HCT116 (cell line): ENCODE measurements at regions not wholly inside any gene's neighbourhood (a gene's known extent, or its start where the extent isn't known, plus 50 kb on each side); places are given as distances from the start of the nearest gene placed in this dataset.

ENCODE experiments used
- ATAC-seq: fragments of 200-7000 bp; cut with Tn5 transposase; 2 replicates; pipeline ENCODE4 v1.9.1; 2020; ENCODE audit warnings: mild to moderate bottlenecking, moderate library complexity
- BruUV-seq: library from RNA; stranded (reverse); fragments of 400-500 nt; replicated peaks from 2 replicates; lab custom pipeline; 2021; lab: Mats Ljungman, UMichigan
- CTCF ChIA-PET: fragments of 300-600 bp; sonication (Branson Sonifier 250); formaldehyde crosslinking; loops from one replicate; lab custom pipeline; 2021; ENCODE audit warnings: antibody characterized with exemption; lab: Charles Lee
- POLR2A ChIA-PET: fragments of 300-600, 350-600 bp; sonication (Branson Sonifier 250); formaldehyde crosslinking; loops from one replicate; lab custom pipeline; 2021; ENCODE audit warnings: antibody characterized with exemption; lab: Charles Lee
- RAD21 ChIA-PET, 2 experiments: fragments of 300-600 bp; sonication (Branson Sonifier 250); formaldehyde crosslinking; loops; one replicate each; lab custom pipeline; 2023; ENCODE audit warnings: low total read pairs in 2 of 2; ENCODE audit not compliant: uncharacterized antibody in 2 of 2, unreplicated experiment in 2 of 2, low non-redundant PET in 1 of 2; lab: Charles Lee
- DNase-seq: peaks from one replicate; pipeline ENCODE4 v3.0.0-alpha.2; 2010; ENCODE audit warnings: low read depth, low spot score
- H2AFZ ChIP-seq: fragments of 200-600 bp; shearing (Covaris generic), sonication (generic); 2 replicates; pipeline ENCODE4 v1.6.1; 2017; ENCODE audit warnings: low read depth, mixed run types, mixed read lengths, antibody characterized with exemption, low read length; ENCODE audit not compliant: poor library complexity, severe bottlenecking
- H3K27ac ChIP-seq: 2 replicates; pipeline ENCODE4 v1.5.1; 2012; ENCODE audit warnings: low read depth, low read length
- H3K27me3 ChIP-seq: fragments of 200-600 bp; sonication (generic); 2 replicates; pipeline ENCODE4 v1.6.1; 2016; ENCODE audit warnings: mixed run types, low read length, mixed read lengths; ENCODE audit not compliant: insufficient read depth
- H3K36me3 ChIP-seq, 2 experiments: fragments of 200-500 bp in 1 of 2; fragments of 200-600 bp in 1 of 2; sonication (Bioruptor generic) in 1 of 2; sonication (generic) in 1 of 2; 2 replicates each; pipeline versions ENCODE4 v1.5.1 to v1.6.1; 2014 to 2016; ENCODE audit warnings: low read length in 2 of 2, inconsistent platforms in 1 of 2, mixed read lengths in 1 of 2, mixed run types in 1 of 2; ENCODE audit not compliant: insufficient read depth in 2 of 2, control insufficient read depth in 1 of 2
- H3K4me1 ChIP-seq, 2 experiments: fragments of 200-600 bp in 1 of 2; sonication (generic) in 1 of 2; 2 replicates each; pipeline versions ENCODE4 v1.5.1 to v1.6.1; 2012 to 2017; ENCODE audit warnings: low read length in 2 of 2, inconsistent platforms in 1 of 2, mild to moderate bottlenecking in 1 of 2, mixed read lengths in 1 of 2, mixed run types in 1 of 2, moderate library complexity in 1 of 2; ENCODE audit not compliant: insufficient read depth in 2 of 2, control insufficient read depth in 1 of 2
- H3K4me2 ChIP-seq: fragments of 200-600 bp; sonication (generic); 2 replicates; pipeline ENCODE4 v1.6.1; 2017; ENCODE audit warnings: mixed run types, low read length, mixed read lengths
- H3K4me3 ChIP-seq, 2 experiments: fragments of 200-600 bp in 1 of 2; sonication (generic) in 1 of 2; replicated peaks in 1 of 2; 2 replicates each; pipeline ENCODE4 v1.5.1; 2011 to 2016; ENCODE audit warnings: low read length in 2 of 2, control low read depth in 1 of 2, low read depth in 1 of 2, mild to moderate bottlenecking in 1 of 2, mixed read lengths in 1 of 2, mixed run types in 1 of 2
- H3K79me2 ChIP-seq: fragments of 200-600 bp; sonication (generic); 2 replicates; pipeline ENCODE4 v1.6.1; 2017; ENCODE audit warnings: mild to moderate bottlenecking, mixed run types, low read length, moderate library complexity, mixed read lengths; ENCODE audit not compliant: insufficient read depth
- H3K9ac ChIP-seq: fragments of 200-600 bp; sonication (generic); 2 replicates; pipeline ENCODE4 v1.6.1; 2016; ENCODE audit warnings: low read length, mixed read lengths
- H3K9me2 ChIP-seq: fragments of 200-600 bp; sonication (generic), shearing (Covaris generic); 2 replicates; pipeline ENCODE4 v1.6.1; 2017; ENCODE audit warnings: mixed run types, mild to moderate bottlenecking, moderate library complexity; ENCODE audit not compliant: insufficient read depth
- H3K9me3 ChIP-seq, 2 experiments: fragments of 200-500 bp in 1 of 2; fragments of 200-600 bp in 1 of 2; sonication (Bioruptor generic) in 1 of 2; sonication (generic) in 1 of 2; 2 replicates each; pipeline ENCODE4 v1.6.1; 2014 to 2017; ENCODE audit warnings: low read length in 2 of 2, mixed read lengths in 2 of 2, inconsistent platforms in 1 of 2, low read depth in 1 of 2, mild to moderate bottlenecking in 1 of 2, mixed run types in 1 of 2, moderate library complexity in 1 of 2; ENCODE audit not compliant: control insufficient read depth in 1 of 2, insufficient read depth in 1 of 2
- H4K20me1 ChIP-seq: fragments of 200-600 bp; sonication (generic), shearing (Covaris generic); 2 replicates; pipeline ENCODE4 v1.6.1; 2017; ENCODE audit warnings: mixed run types, mild to moderate bottlenecking, moderate library complexity; ENCODE audit not compliant: insufficient read depth
- ATF3 ChIP-seq: IDR thresholded peaks from 2 replicates; pipeline ENCODE4 v1.6.1; 2012
- CBX3 ChIP-seq: IDR thresholded peaks from 2 replicates; pipeline ENCODE4 v1.6.1; 2012; ENCODE audit warnings: low read depth
- CEBPB ChIP-seq: IDR thresholded peaks from 2 replicates; pipeline ENCODE4 v1.6.1; 2012; ENCODE audit warnings: low read depth
- CTCF ChIP-seq, 3 experiments: fragments of 200-600 bp in 1 of 3; sonication (generic) in 1 of 3; IDR thresholded peaks in 2 of 3; conservative IDR thresholded peaks in 1 of 3; 2 replicates each; pipeline ENCODE4 v1.5.1; 2012 to 2017; ENCODE audit warnings: low read depth in 2 of 3, low read length in 2 of 3, antibody characterized with exemption in 1 of 3, borderline replicate concordance in 1 of 3, control low read depth in 1 of 3, mild to moderate bottlenecking in 1 of 3, mixed read lengths in 1 of 3, mixed run types in 1 of 3, moderate library complexity in 1 of 3; ENCODE audit not compliant: insufficient read depth in 1 of 3
- EGR1 ChIP-seq: IDR thresholded peaks from 2 replicates; pipeline ENCODE4 v1.6.1; 2012; ENCODE audit warnings: low read depth
- EZH2 ChIP-seq: fragments of 200-600 bp; sonication (generic); IDR thresholded peaks from 2 replicates; pipeline ENCODE4 v1.6.1; 2017; ENCODE audit warnings: antibody characterized with exemption, mixed run types
- EZH2phosphoT487 ChIP-seq: fragments of 200-600 bp; IDR thresholded peaks from 2 replicates; pipeline ENCODE4 v1.6.1; 2018; ENCODE audit warnings: antibody characterized with exemption, borderline replicate concordance
- FOSL1 ChIP-seq: IDR thresholded peaks from 2 replicates; pipeline ENCODE4 v1.6.1; 2012; ENCODE audit warnings: low read depth
- JUND ChIP-seq: IDR thresholded peaks from 2 replicates; pipeline ENCODE4 v1.6.1; 2012
- MAX ChIP-seq: IDR thresholded peaks from 2 replicates; pipeline ENCODE4 v1.6.1; 2012
- POLR2A ChIP-seq: IDR thresholded peaks from 2 replicates; pipeline ENCODE4 v1.7.0; 2011; ENCODE audit warnings: borderline replicate concordance; ENCODE audit not compliant: insufficient read depth, insufficient read length; ENCODE audit errors: extremely low read depth
- POLR2AphosphoS5 ChIP-seq: IDR thresholded peaks from 2 replicates; pipeline ENCODE4 v1.6.1; 2011; ENCODE audit warnings: mild to moderate bottlenecking, low read depth, low read length, moderate library complexity
- RAD21 ChIP-seq: IDR thresholded peaks from 2 replicates; pipeline ENCODE4 v1.6.1; 2012; ENCODE audit warnings: low read depth, mild to moderate bottlenecking
- REST ChIP-seq: IDR thresholded peaks from 2 replicates; pipeline ENCODE4 v1.6.1; 2012; ENCODE audit warnings: low read depth
- SIN3A ChIP-seq: IDR thresholded peaks from 2 replicates; pipeline ENCODE4 v1.6.1; 2012; ENCODE audit warnings: low read depth
- TCF7L2 ChIP-seq: IDR thresholded peaks from 2 replicates; pipeline ENCODE4 v1.7.0; 2011; ENCODE audit warnings: borderline replicate concordance, inconsistent platforms; ENCODE audit not compliant: insufficient read depth, insufficient read length; ENCODE audit errors: extremely low read depth
- YY1 ChIP-seq: IDR thresholded peaks from 2 replicates; pipeline ENCODE4 v1.6.1; 2011; ENCODE audit warnings: low read length, low read depth, moderate library complexity, mild to moderate bottlenecking; ENCODE audit not compliant: insufficient replicate concordance; ENCODE audit errors: extremely low read depth
- ZBTB33 ChIP-seq: IDR thresholded peaks from 2 replicates; pipeline ENCODE4 v1.6.1; 2011; ENCODE audit warnings: mild to moderate bottlenecking, low read length, moderate library complexity; ENCODE audit not compliant: insufficient replicate concordance; ENCODE audit errors: extremely low read depth
- ZNF274 ChIP-seq: fragments of 200-500 bp; sonication (Bioruptor generic); IDR thresholded peaks from 2 replicates; pipeline ENCODE4 v1.6.1; 2014; ENCODE audit warnings: mild to moderate bottlenecking, low read depth, low read length, inconsistent platforms
- intact Hi-C: fragments of 100-400 bp; cut with micrococcal nuclease; formaldehyde crosslinking; loops from 2 replicates; pipeline ENCODE4 v1.10.0; 2022

GRCh38 chr22:22983816-22984215, 86.5 kb upstream of the GNAZ start:
- H2AFZ ChIP-seq, result no peak overlapping the region
- peaks cover 8 to 14% of the 10 kb centered on the region in 2 experiments; a peak in 3 of 4 replicates for H3K9me3 ChIP-seq
- DNase-seq (no peak), ATAC-seq (no peak)
- no TSS peak for BruUV-seq
- H3K9ac ChIP-seq, result no peak overlapping the region
- H3K79me2 ChIP-seq, result no peaks in the 10 kb centered on the region
- no peaks in the 10 kb centered on the region for H3K36me3 ChIP-seq
- POLR2A ChIA-PET, result no interaction called here
- intact Hi-C loops, result no loop called here
- TF ChIP-seq CTCF (IDR thresholded peaks at IDR 0.05 in 2 of 3, conservative IDR thresholded peaks at IDR 0.05 in 1 of 3; ENCODE audit: borderline replicate concordance in 1 of 3, insufficient read depth in 1 of 3, low read depth in 2 of 3, low read length in 2 of 3) (no peak), CEBPB (no peak), MAX (no peak), EZH2 (no peak), FOSL1 (no peak), POLR2A (no peak), ZBTB33 (no peak), SIN3A (no peak), ATF3 (no peak), EGR1 (no peak), EZH2phosphoT487 (no peak), POLR2AphosphoS5 (no peak), YY1 (no peak), TCF7L2 (no peak), RAD21 (no peak), ZNF274 (no peak), REST (no peak), JUND (no peak), CBX3 (no peak)
- no peaks in the 10 kb centered on the region for H4K20me1 ChIP-seq
- RAD21 ChIA-PET, result no interaction called here
- no peaks in the 10 kb centered on the region for H3K4me1 ChIP-seq
- H3K4me3 ChIP-seq, result no peak overlapping the region
- CTCF ChIA-PET, result no interaction called here
- no peaks in the 10 kb centered on the region for H3K27me3 ChIP-seq
- no peaks in the 10 kb centered on the region for H3K9me2 ChIP-seq
- H3K27ac ChIP-seq, result no peak overlapping the region
- no peak overlapping the region for H3K4me2 ChIP-seq
